HepG2 (cell line): ENCODE measurements at regions not wholly inside any gene's neighbourhood (a gene's known extent, or its start where the extent isn't known, plus 50 kb on each side); places are given as distances from the start of the nearest gene placed in this dataset.

Source experiments
- ATAC-seq: fragments of 200-7000 bp; cut with Tn5 transposase; 3 replicates; pipeline ENCODE4 v1.9.1; 2020; ENCODE audit warnings: mild to moderate bottlenecking, moderate library complexity
- BruUV-seq: library from RNA; stranded (reverse); fragments of 400-500 nt; replicated peaks from 2 replicates; lab custom pipeline; 2021; lab: Mats Ljungman, UMichigan
- CTCF ChIA-PET: fragments of 300-600 bp; formaldehyde crosslinking; extraction: SDS; loops from one replicate; lab custom pipeline; 2021; ENCODE audit warnings: low total read pairs, inconsistent platforms, low intra/inter-chr PET ratio; lab: Yijun Ruan, JAX
- POLR2A ChIA-PET: fragments of 350-600 bp; sonication (Branson Sonifier 250); formaldehyde crosslinking; loops from one replicate; lab custom pipeline; 2020; ENCODE audit warnings: antibody characterized with exemption, inconsistent platforms; lab: Yijun Ruan, JAX
- DNase-seq: peaks from one replicate; pipeline ENCODE4 v3.0.0-alpha.2; 2015; ENCODE audit warnings: low spot score
- FAIRE-seq: peaks from 3 replicates; lab custom pipeline; 2011; peaks lifted over from hg19 to GRCh38; lab: Jason Lieb, UNC
- H2AFZ ChIP-seq: one replicate; pipeline ENCODE4 v1.6.1; 2011; ENCODE audit warnings: low read length, inconsistent platforms
- H3K27ac ChIP-seq: fragments of 300-600 bp; 3 replicates; pipeline ENCODE4 v1.8.0; 2011; ENCODE audit warnings: mixed run types, mild to moderate bottlenecking, mixed read lengths, low read length, inconsistent platforms; ENCODE audit not compliant: insufficient read depth; ENCODE audit errors: extremely low read length
- H3K27me3 ChIP-seq, 2 experiments: fragments of 200-600 bp in 1 of 2; 2 replicates in 1 of 2; 3 replicates in 1 of 2; pipeline versions ENCODE4 v1.6.0 to v1.8.0; 2011; ENCODE audit warnings: low read length in 2 of 2, mild to moderate bottlenecking in 2 of 2, moderate library complexity in 2 of 2, inconsistent platforms in 1 of 2; ENCODE audit not compliant: insufficient read depth in 2 of 2, control insufficient read depth in 1 of 2
- H3K36me3 ChIP-seq, 2 experiments: fragments of 200-600 bp in 1 of 2; replicated peaks in 1 of 2; 2 replicates in 1 of 2; 3 replicates in 1 of 2; pipeline versions ENCODE4 v1.5.1 to v1.8.0; 2011; ENCODE audit warnings: low read length in 2 of 2, inconsistent platforms in 1 of 2; ENCODE audit not compliant: insufficient read depth in 2 of 2, control insufficient read depth in 1 of 2
- H3K4me1 ChIP-seq: 2 replicates; pipeline ENCODE4 v1.5.1; 2012; ENCODE audit warnings: low read length, inconsistent platforms; ENCODE audit not compliant: insufficient read depth
- H3K4me2 ChIP-seq: 2 replicates; pipeline ENCODE4 v1.6.0; 2011; ENCODE audit warnings: low read depth, low read length, inconsistent platforms
- H3K4me3 ChIP-seq, 3 experiments: fragments of 200-600 bp in 1 of 3; sonication (generic), shearing (Covaris generic) in 1 of 3; replicated peaks in 1 of 3; 2 replicates each; pipeline ENCODE4 v1.5.1; 2011 to 2016; ENCODE audit warnings: low read length in 3 of 3, inconsistent platforms in 2 of 3, low read depth in 2 of 3, mild to moderate bottlenecking in 2 of 3, control low read depth in 1 of 3, mixed read lengths in 1 of 3; ENCODE audit not compliant: insufficient read depth in 1 of 3
- H3K79me2 ChIP-seq: one replicate; pipeline ENCODE4 v1.6.1; 2011; ENCODE audit warnings: low read length, inconsistent platforms; ENCODE audit not compliant: insufficient read depth
- H3K9ac ChIP-seq: 2 replicates; pipeline ENCODE4 v1.6.0; 2011; ENCODE audit warnings: mild to moderate bottlenecking, low read depth, low read length, inconsistent platforms; ENCODE audit not compliant: insufficient read depth
- H3K9me3 ChIP-seq: 2 replicates; pipeline ENCODE4 v1.5.1; 2012; ENCODE audit warnings: mild to moderate bottlenecking, low read length
- H4K20me1 ChIP-seq: 2 replicates; pipeline ENCODE4 v1.6.0; 2011; ENCODE audit warnings: inconsistent platforms, mild to moderate bottlenecking, low read length, moderate library complexity; ENCODE audit not compliant: insufficient read depth
- ATF7-NPFF ChIP-seq: sonication (generic); formaldehyde crosslinking; IDR thresholded peaks from 2 replicates; pipeline ENCODE4 v1.8.1; 2023; ENCODE audit warnings: mild to moderate bottlenecking, low read depth, missing genetic modification reagents, moderate library complexity
- CHD2 ChIP-seq: IDR thresholded peaks from 2 replicates; pipeline ENCODE4 v1.6.1; 2011; ENCODE audit warnings: low read depth, low read length, improper control_type of control experiment
- FOXK2 ChIP-seq: fragments of 450-650 bp; IDR thresholded peaks from 2 replicates; pipeline ENCODE4 v1.6.1; 2016
- JARID2 ChIP-seq: sonication (generic); formaldehyde crosslinking; IDR thresholded peaks from 2 replicates; pipeline ENCODE4 v1.8.1; 2023; ENCODE audit warnings: missing genetic modification reagents, inconsistent platforms; ENCODE audit not compliant: insufficient replicate concordance
- RBAK ChIP-seq: sonication (generic); formaldehyde crosslinking; IDR thresholded peaks from 2 replicates; pipeline ENCODE4 v1.5.1; 2020; ENCODE audit warnings: mild to moderate bottlenecking, missing genetic modification reagents
- THAP11 ChIP-seq: IDR thresholded peaks from 2 replicates; pipeline ENCODE4 v1.6.1; 2016; ENCODE audit warnings: missing biosample characterization, missing genetic modification reagents
- ZNF34 ChIP-seq: sonication (generic); formaldehyde crosslinking; IDR thresholded peaks from 2 replicates; pipeline ENCODE4 v1.4.0; 2020; ENCODE audit warnings: mild to moderate bottlenecking, missing genetic modification reagents, borderline replicate concordance
- ZNF510 ChIP-seq: sonication (generic); formaldehyde crosslinking; IDR thresholded peaks from 2 replicates; pipeline ENCODE4 v1.4.0; 2020; ENCODE audit warnings: low read depth, mild to moderate bottlenecking, missing genetic modification reagents
- ZNF607 ChIP-seq: sonication (generic); formaldehyde crosslinking; IDR thresholded peaks from 2 replicates; pipeline ENCODE4 v1.5.1; 2020; ENCODE audit warnings: missing genetic modification reagents, mild to moderate bottlenecking, borderline replicate concordance
- WGBS: methylation state at CpG from one replicate; pipeline ENCODE4 v1.1.6; 2017; ENCODE audit warnings: low lambda C conversion rate; 5-methylcytosine and 5-hydroxymethylcytosine counted together
- in situ Hi-C: cut with HindIII; loops from 2 replicates; pipeline ENCODE4 v1.10.0; 2017; ENCODE audit warnings: low pct_unique_long_range_greater_than_20kb; ENCODE audit not compliant: extremely low pct_ligation_motif_present
- intact Hi-C: fragments of 100-400 bp; cut with micrococcal nuclease; formaldehyde crosslinking; loops from one replicate; pipeline ENCODE4 v1.10.0; 2022; ENCODE audit not compliant: unreplicated experiment
- TF ChIP-seq, protein P1 (sequence below): sonication (generic); formaldehyde crosslinking; IDR thresholded peaks from 2 replicates; pipeline ENCODE4 v1.4.0; 2020; ENCODE audit warnings: mild to moderate bottlenecking, missing genetic modification reagents
- TF ChIP-seq, protein P2 (sequence below): sonication (generic); formaldehyde crosslinking; IDR thresholded peaks from one replicate; pipeline ENCODE4 v1.5.1; 2020; ENCODE audit warnings: mild to moderate bottlenecking, missing genetic modification reagents; ENCODE audit errors: not compliant biosample characterization

- no peak for TF ChIP-seq JARID2
- no peak for TF ChIP-seq ZNF34
- no peak for TF ChIP-seq ATF7-NPFF (CRISPR knock-in tag)
- TF ChIP-seq ZNF510 (CRISPR knock-in tag) = no peak
- TF ChIP-seq THAP11 (CRISPR knock-in tag) = no peak
- TF ChIP-seq FOXK2 = no peak
Observed at GRCh38 chr12:98328467-98328866, 186.9 kb upstream of the TMPO start (continued).

GRCh38 chr12:98329589-98329988 is 185.8 kb upstream of the TMPO start:
- Histone ChIP-seq H3K27ac (no peak overlapping the region), H3K36me3 (no peaks in the 10 kb centered on the region), H4K20me1 (no peaks in the 10 kb centered on the region), H3K27me3 (no peaks in the 10 kb centered on the region), H2AFZ (no peak overlapping the region), H3K9me3 (no peaks in the 10 kb centered on the region), H3K79me2 (no peaks in the 10 kb centered on the region), H3K9ac (no peak overlapping the region), H3K4me3 (no peak overlapping the region), H3K4me2 (no peak overlapping the region), H3K4me1 (no peaks in the 10 kb centered on the region)
- ChIA-PET CTCF (no interaction called here), POLR2A (no interaction called here)
- no peak for ATAC-seq
- no peak for FAIRE-seq
- in situ Hi-C loops = no loop called here
- no peak for DNase-seq
- BruUV-seq = no TSS peak
- under 1% methylated on average over 5 of the region's 5 CpGs for WGBS
- intact Hi-C loops = no loop called here
- TF ChIP-seq, protein P1, sequence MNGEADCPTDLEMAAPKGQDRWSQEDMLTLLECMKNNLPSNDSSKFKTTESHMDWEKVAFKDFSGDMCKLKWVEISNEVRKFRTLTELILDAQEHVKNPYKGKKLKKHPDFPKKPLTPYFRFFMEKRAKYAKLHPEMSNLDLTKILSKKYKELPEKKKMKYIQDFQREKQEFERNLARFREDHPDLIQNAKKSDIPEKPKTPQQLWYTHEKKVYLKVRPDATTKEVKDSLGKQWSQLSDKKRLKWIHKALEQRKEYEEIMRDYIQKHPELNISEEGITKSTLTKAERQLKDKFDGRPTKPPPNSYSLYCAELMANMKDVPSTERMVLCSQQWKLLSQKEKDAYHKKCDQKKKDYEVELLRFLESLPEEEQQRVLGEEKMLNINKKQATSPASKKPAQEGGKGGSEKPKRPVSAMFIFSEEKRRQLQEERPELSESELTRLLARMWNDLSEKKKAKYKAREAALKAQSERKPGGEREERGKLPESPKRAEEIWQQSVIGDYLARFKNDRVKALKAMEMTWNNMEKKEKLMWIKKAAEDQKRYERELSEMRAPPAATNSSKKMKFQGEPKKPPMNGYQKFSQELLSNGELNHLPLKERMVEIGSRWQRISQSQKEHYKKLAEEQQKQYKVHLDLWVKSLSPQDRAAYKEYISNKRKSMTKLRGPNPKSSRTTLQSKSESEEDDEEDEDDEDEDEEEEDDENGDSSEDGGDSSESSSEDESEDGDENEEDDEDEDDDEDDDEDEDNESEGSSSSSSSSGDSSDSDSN (CRISPR knock-in tag) = no peak
- no peak for TF ChIP-seq RBAK
- TF ChIP-seq ZNF607 (CRISPR knock-in tag) = no peak
- no peak for TF ChIP-seq CHD2
- TF ChIP-seq THAP11 (CRISPR knock-in tag) = no peak
- TF ChIP-seq, protein P2, sequence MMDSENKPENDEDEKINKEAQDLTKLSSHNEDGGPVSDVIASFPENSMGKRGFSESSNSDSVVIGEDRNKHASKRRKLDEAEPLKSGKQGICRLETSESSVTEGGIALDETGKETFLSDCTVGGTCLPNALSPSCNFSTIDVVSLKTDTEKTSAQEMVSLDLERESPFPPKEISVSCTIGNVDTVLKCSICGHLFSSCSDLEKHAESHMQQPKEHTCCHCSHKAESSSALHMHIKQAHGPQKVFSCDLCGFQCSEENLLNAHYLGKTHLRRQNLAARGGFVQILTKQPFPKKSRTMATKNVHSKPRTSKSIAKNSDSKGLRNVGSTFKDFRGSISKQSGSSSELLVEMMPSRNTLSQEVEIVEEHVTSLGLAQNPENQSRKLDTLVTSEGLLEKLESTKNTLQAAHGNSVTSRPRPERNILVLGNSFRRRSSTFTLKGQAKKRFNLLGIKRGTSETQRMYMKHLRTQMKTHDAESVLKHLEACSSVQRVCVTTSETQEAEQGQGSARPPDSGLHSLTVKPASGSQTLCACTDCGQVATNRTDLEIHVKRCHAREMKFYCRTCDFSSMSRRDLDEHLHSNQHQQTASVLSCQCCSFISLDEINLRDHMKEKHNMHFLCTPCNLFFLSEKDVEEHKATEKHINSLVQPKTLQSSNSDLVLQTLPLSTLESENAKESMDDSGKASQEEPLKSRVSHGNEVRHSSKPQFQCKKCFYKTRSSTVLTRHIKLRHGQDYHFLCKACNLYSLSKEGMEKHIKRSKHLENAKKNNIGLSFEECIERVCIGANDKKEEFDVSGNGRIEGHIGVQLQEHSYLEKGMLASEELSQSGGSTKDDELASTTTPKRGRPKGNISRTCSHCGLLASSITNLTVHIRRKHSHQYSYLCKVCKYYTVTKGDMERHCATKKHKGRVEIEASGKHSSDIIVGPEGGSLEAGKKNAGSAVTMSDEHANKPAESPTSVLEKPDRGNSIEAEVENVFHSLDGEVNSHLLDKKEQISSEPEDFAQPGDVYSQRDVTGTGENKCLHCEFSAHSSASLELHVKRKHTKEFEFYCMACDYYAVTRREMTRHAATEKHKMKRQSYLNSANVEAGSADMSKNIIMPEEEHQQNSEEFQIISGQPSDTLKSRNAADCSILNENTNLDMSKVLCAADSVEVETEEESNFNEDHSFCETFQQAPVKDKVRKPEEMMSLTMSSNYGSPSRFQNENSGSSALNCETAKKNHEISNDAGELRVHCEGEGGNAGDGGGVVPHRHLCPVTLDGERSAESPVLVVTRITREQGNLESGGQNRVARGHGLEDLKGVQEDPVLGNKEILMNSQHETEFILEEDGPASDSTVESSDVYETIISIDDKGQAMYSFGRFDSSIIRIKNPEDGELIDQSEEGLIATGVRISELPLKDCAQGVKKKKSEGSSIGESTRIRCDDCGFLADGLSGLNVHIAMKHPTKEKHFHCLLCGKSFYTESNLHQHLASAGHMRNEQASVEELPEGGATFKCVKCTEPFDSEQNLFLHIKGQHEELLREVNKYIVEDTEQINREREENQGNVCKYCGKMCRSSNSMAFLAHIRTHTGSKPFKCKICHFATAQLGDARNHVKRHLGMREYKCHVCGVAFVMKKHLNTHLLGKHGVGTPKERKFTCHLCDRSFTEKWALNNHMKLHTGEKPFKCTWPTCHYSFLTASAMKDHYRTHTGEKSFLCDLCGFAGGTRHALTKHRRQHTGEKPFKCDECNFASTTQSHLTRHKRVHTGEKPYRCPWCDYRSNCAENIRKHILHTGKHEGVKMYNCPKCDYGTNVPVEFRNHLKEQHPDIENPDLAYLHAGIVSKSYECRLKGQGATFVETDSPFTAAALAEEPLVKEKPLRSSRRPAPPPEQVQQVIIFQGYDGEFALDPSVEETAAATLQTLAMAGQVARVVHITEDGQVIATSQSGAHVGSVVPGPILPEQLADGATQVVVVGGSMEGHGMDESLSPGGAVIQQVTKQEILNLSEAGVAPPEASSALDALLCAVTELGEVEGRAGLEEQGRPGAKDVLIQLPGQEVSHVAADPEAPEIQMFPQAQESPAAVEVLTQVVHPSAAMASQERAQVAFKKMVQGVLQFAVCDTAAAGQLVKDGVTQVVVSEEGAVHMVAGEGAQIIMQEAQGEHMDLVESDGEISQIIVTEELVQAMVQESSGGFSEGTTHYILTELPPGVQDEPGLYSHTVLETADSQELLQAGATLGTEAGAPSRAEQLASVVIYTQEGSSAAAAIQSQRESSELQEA (CRISPR knock-in tag) = no peak
